Stimulated activated CD4-positive, alpha-beta T cell treated with anti-CD3 and anti-CD28 coated beads, Interleukin-2, amount 100 ng/mL, for 24 hours (primary cell): ENCODE measurements at regions not wholly inside any gene's neighbourhood (a gene's known extent, or its start where the extent isn't known, plus 50 kb on each side); places are given as distances from the start of the nearest gene placed in this dataset.

Experiments used
- DNase-seq, 2 donors: peaks; one replicate each; pipeline ENCODE4 v3.0.0-alpha.2; 2020

GRCh38 chr2:152861349-152861942, 143.0 kb downstream of the ARL6IP6 start:
- peak in 1 of 2 donors; percentile 4 for DNase-seq

- DNase-seq, result no peak
Measured at GRCh38 chr2:152858594-152859265, 140.3 kb downstream of the ARL6IP6 start.

- DNase-seq, result no peak
Measured at GRCh38 chr2:152846697-152847470, 128.5 kb downstream of the ARL6IP6 start.

DNA sequence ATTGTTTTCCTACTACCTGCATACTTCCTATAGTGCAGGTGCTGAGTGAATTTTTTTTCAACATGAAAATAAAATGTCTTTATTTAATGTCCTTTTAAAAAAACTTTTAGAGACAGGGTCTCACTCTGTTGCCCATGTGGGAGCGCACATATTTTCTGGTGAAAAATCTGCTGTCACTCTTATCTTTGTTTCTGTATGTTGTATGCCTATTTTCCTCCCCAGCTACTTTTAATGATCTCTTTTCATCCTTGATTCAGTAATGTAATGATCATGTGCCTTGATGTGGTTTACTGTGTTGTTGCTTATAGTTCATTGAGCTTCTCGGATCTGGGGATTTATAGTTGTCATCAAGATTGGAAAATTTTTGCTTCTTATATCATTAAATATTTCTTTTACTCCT, 117.3 kb downstream of the ARL6IP6 start:
- no peak for DNase-seq

DNA sequence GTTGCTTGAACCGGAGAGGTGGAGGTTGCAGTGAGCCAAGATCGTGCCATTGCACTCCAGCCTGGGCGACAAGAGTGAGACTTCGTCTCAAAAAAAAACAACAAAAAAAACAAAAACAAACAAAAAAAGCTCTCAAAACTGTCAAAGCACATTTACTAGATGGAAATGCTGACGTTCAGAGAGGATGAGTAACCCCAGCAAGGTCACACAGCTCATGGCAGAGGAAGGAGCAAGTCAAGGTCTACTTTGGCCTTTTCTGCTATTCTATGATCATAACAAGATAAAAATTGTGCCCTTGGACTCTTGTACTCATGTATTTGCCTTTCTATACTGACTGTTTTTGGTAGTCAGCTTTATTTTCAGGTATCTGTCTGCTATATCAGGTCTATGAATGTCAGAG, 109.5 kb downstream of the ARL6IP6 start:
- DNase-seq, result no peak

GRCh38 chr2:152826581-152827279, 108.3 kb downstream of the ARL6IP6 start:
- DNase-seq, result no peak

DNA sequence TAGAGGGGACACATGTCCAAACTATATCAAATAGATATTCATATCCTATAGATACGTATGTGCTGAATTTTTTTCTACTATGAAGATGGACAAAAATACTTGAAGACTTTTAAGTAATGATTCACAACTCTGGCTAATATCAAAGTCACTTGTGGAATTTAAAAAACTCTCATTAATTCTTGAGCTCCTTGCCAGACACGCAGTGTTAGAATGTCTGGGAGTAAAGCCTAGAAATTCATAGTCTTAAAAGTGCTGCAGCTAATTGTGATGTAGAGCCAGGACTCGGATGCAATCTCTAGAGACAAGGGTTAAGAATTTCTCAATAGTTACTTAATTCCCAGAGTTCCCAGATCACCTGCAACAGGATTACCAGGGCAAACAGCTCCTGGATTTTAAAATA, 107.4 kb downstream of the ARL6IP6 start:
- no peak for DNase-seq

GRCh38 chr2:152823905-152824304, 105.5 kb downstream of the ARL6IP6 start:
- DNase-seq, result no peak

DNA sequence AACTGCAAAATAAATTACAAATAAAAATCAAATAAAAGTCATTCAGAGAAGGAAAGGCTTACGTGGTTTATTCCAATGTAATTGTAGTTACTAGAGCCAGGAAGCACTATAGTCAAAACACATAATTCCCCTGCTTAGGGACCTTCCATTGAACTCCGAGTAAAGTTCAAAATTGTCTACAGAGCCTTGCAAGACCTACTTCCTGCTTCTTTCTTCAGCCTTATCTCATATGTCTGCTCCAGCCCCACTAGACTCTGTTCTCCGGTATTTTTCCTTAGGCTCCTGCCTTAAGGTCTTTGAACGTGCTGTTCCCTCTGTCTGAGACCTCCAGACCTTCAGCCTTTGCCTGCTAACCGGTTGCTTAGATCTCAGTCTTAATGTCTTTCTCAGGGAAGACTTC, 104.3 kb downstream of the ARL6IP6 start:
- no peak for DNase-seq

DNA sequence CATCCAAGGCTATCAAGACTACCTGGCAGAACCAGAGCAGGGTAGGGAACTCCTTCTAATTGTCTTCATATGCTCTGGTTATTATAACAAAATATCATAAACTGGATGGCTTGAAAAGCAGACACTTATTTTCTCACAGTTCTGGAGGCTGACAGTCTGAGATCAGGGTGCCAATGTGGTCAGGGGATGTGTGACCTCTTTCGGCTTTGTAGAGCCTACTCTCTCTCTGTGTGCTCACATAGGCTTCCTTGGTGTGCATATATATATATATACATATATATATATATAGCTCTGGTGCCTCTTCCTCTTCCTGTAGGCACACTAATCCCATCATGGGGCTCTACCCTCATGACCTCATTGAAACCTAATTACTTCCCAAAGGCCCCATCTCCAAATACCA, 101.6 kb downstream of the ARL6IP6 start:
- no peak for DNase-seq

DNA sequence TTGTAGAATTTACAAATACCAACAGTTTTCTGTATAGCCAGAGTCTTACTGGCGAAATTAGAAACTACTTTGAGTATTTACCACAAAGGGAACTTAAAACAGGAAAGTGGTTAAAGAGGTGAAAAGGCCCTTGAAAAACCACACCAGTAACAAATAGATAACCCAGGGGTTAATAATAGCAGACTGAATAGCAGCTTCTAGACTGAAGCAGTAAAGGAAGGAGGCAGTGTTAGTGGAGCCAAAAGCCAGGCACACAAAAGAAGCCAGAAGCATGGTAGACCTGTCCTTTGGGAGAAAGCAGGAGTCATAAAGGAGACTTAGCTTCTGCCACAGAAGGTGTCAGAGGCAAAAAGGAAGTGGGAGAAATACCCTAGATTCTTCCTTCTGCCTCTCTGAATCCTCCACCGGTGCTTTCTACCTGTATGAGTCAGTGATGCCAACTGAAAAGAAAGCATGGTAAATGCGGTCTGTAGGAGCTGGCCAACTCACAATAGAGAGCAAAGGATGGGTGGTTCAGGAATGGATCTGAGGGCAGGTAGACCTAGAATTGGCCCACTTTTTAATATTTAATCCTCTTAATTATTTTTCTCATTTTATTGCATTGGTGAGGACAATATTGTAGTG, 97.3 kb downstream of the ARL6IP6 start:
- DNase-seq, result no peak

DNA sequence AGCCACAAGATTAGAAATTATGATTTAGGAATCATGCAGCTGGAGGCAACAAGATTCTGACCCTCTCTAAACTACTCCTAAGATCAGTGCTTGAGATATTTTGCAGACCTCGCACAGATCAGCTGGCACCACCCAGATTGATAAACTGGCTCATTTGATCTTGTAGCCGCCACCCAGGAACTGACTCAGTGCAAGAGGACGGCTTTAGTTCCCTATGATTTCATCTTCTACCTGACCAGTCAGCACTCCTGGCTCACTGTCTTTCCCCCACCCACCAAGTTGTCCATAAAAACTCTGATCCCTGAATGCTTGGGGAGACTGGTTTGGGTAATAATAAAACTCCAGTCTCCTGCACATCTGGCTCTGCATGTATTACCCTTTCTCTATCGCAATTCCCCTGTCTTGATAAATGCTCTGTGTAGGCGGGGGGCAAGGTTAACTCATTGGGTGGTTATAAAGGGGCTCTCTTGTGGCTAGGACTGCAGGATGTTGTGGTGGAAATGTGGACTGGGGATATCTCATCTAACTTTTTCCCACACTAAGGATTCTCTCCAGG, 96.1 kb downstream of the ARL6IP6 start:
- DNase-seq, result no peak

GRCh38 chr2:152813351-152813750, 94.9 kb downstream of the ARL6IP6 start:
- DNase-seq, result no peak
